Glomerular endothelial cell (primary cell): ENCODE measurements at regions not wholly inside any gene's neighbourhood (a gene's known extent, or its start where the extent isn't known, plus 50 kb on each side); places are given as distances from the start of the nearest gene placed in this dataset.

Experiments
- DNase-seq: peaks from one replicate; pipeline ENCODE4 v3.0.0-alpha.2; 2011; ENCODE audit warnings: low read depth, low spot score; ENCODE audit errors: extremely low read depth

- no peak for DNase-seq
Observed at GRCh38 chr6:113461153-113461932, 395.8 kb upstream of the MARCKS start.

GRCh38 chr6:113464536-113464935 lies 392.6 kb upstream of the MARCKS start:
- no peak for DNase-seq

- DNase-seq = no peak
Observed at GRCh38 chr6:113464960-113465359, 392.2 kb upstream of the MARCKS start.

- DNase-seq = no peak
Observed at GRCh38 chr6:113466526-113466925, 390.6 kb upstream of the MARCKS start.

GRCh38 chr6:113475392-113475791 lies 381.8 kb upstream of the MARCKS start:
- no peak for DNase-seq

- DNase-seq = no peak
Observed at GRCh38 chr6:113476937-113477839, 380.0 kb upstream of the MARCKS start.

GRCh38 chr6:113480616-113481015 lies 376.5 kb upstream of the MARCKS start:
- DNase-seq = no peak

- DNase-seq = no peak
Observed at GRCh38 chr6:113481458-113481857, 375.7 kb upstream of the MARCKS start.

- no peak for DNase-seq
Observed at GRCh38 chr6:113481910-113482309, 375.2 kb upstream of the MARCKS start.

- DNase-seq = no peak
Observed at GRCh38 chr6:113482771-113483170, 374.4 kb upstream of the MARCKS start.

- DNase-seq = no peak
Observed at GRCh38 chr6:113486199-113486598, 370.9 kb upstream of the MARCKS start.

- no peak for DNase-seq
Observed at GRCh38 chr6:113487489-113488058, 369.6 kb upstream of the MARCKS start.

- DNase-seq = no peak
Observed at GRCh38 chr6:113488061-113488460, 369.1 kb upstream of the MARCKS start.

GRCh38 chr6:113488812-113489685 lies 368.1 kb upstream of the MARCKS start:
- DNase-seq = no peak

GRCh38 chr6:113489952-113490746 lies 367.0 kb upstream of the MARCKS start:
- DNase-seq = no peak

GRCh38 chr6:113491376-113491775 lies 365.8 kb upstream of the MARCKS start:
- no peak for DNase-seq

- DNase-seq = no peak
Observed at GRCh38 chr6:113493991-113494390, 363.2 kb upstream of the MARCKS start.

- DNase-seq = peak; percentile 78
Observed at GRCh38 chr6:113495521-113495920, 361.6 kb upstream of the MARCKS start.

- DNase-seq = peak; percentile 93
Observed at GRCh38 chr6:113496166-113496565, 361.0 kb upstream of the MARCKS start.

- no peak for DNase-seq
Observed at GRCh38 chr6:113500221-113500620, 356.9 kb upstream of the MARCKS start.
